Loucy (cell line): ENCODE measurements at regions not wholly inside any gene's neighbourhood (a gene's known extent, or its start where the extent isn't known, plus 50 kb on each side); places are given as distances from the start of the nearest gene placed in this dataset.

ENCODE experiments used
- H2AFZ ChIP-seq: fragments of 200-600 bp; sonication (generic); 2 replicates; pipeline ENCODE4 v1.6.0; 2016; ENCODE audit warnings: antibody characterized with exemption, mild to moderate bottlenecking, low read length, moderate library complexity
- H3F3A ChIP-seq: fragments of 200-600 bp; 2 replicates; pipeline ENCODE4 v1.6.0; 2016; ENCODE audit warnings: antibody characterized with exemption, low read depth, mild to moderate bottlenecking
- H3K27me3 ChIP-seq: fragments of 200-600 bp; sonication (generic); 2 replicates; pipeline ENCODE4 v1.6.1; 2014; ENCODE audit warnings: low read length, mild to moderate bottlenecking; ENCODE audit not compliant: insufficient read depth, poor library complexity, severe bottlenecking
- H3K36me3 ChIP-seq: fragments of 200-600 bp; sonication (generic); 2 replicates; pipeline ENCODE4 v1.6.1; 2016; ENCODE audit warnings: low read length; ENCODE audit not compliant: insufficient read depth
- H3K4me1 ChIP-seq: fragments of 200-600 bp; sonication (generic); 2 replicates; pipeline ENCODE4 v1.5.1; 2014; ENCODE audit warnings: low read length, mild to moderate bottlenecking; ENCODE audit not compliant: insufficient read depth, poor library complexity, severe bottlenecking
- H3K4me2 ChIP-seq: fragments of 200-600 bp; sonication (generic); 2 replicates; pipeline ENCODE4 v1.6.0; 2014; ENCODE audit warnings: antibody characterized with exemption, low read length, low read depth, mild to moderate bottlenecking; ENCODE audit not compliant: poor library complexity, severe bottlenecking
- H3K4me3 ChIP-seq: fragments of 200-600 bp; sonication (generic); 2 replicates; pipeline ENCODE4 v1.5.1; 2014; ENCODE audit warnings: low read length, mild to moderate bottlenecking, mixed read lengths; ENCODE audit not compliant: poor library complexity, severe bottlenecking
- H3K79me2 ChIP-seq: fragments of 200-600 bp; sonication (generic); 2 replicates; pipeline ENCODE4 v1.6.1; 2014; ENCODE audit warnings: low read length; ENCODE audit not compliant: insufficient read depth
- H3K9ac ChIP-seq: fragments of 200-600 bp; sonication (generic); 2 replicates; pipeline ENCODE4 v1.6.0; 2014; ENCODE audit warnings: mild to moderate bottlenecking, low read depth, low read length, moderate library complexity; ENCODE audit not compliant: poor library complexity, severe bottlenecking
- H3K9me2 ChIP-seq: fragments of 200-600 bp; sonication (generic); replicated peaks from 2 replicates; pipeline ENCODE4 v1.6.1; 2016; ENCODE audit warnings: low read depth, low read length, mixed read lengths
- H3K9me3 ChIP-seq: fragments of 200-600 bp; sonication (generic); 2 replicates; pipeline ENCODE4 v1.6.1; 2014; ENCODE audit warnings: mild to moderate bottlenecking, antibody characterized with exemption, low read length, low read depth; ENCODE audit not compliant: insufficient read depth
- H4K20me1 ChIP-seq: fragments of 200-600 bp; sonication (generic); 2 replicates; pipeline ENCODE4 v1.6.0; 2014; ENCODE audit warnings: antibody characterized with exemption, low read length, mild to moderate bottlenecking; ENCODE audit not compliant: insufficient read depth, poor library complexity, severe bottlenecking
- CTCF ChIP-seq: fragments of 200-600 bp; sonication (generic); conservative IDR thresholded peaks from 2 replicates; pipeline ENCODE4 v1.5.1; 2014; ENCODE audit warnings: mild to moderate bottlenecking, antibody characterized with exemption, low read length
- EZH2phosphoT487 ChIP-seq: fragments of 200-600 bp; IDR thresholded peaks from 2 replicates; pipeline ENCODE4 v1.6.1; 2018; ENCODE audit warnings: antibody characterized with exemption, mild to moderate bottlenecking, moderate library complexity, borderline replicate concordance

- Histone ChIP-seq H4K20me1 (no peaks in the 10 kb centered on the region), H3K4me3 (no peak overlapping the region), H3K79me2 (no peaks in the 10 kb centered on the region), H3K9me3 (no peaks in the 10 kb centered on the region), H3K9me2 (no peaks in the 10 kb centered on the region), H3K9ac (no peak overlapping the region), H3K4me1 (no peaks in the 10 kb centered on the region), H3K27me3 (no peaks in the 10 kb centered on the region), H3K4me2 (no peak overlapping the region), H2AFZ (no peak overlapping the region), H3F3A (no peaks in the 10 kb centered on the region), H3K36me3 (no peaks in the 10 kb centered on the region)
- TF ChIP-seq EZH2phosphoT487 (no peak), CTCF (no peak)
Measured at GRCh38 chr14:55799508-55800095, 219.6 kb downstream of the KTN1 start.

DNA sequence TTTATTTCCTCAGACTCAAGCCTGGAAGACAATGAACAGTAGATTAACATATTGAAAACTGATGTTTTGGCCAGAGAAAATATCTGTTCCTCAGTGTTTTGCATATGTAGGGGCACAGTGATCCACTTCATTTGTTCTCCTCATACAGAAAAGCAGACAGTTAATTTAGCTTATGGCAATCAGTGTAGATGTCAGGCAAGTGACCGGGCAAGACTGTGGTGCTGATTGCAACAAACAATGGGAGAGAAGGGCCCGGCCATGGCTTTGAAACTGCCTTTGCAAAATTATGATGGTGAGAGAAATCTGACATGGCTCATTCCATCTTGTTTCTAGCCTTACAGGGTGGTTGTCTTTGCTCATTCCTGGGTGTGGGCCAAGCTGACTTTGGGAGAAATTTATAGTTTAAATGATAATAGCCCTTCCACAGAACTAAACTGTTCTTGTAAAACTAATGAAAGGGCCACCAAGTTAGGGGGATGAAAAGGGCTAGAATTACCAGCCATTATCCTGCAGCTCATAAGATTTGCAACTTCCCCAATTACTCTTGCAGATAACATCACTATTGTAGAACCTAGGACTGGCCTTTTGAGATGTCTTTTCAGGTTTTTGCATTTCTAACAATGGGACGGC lies 220.3 kb downstream of the KTN1 start:
- Histone ChIP-seq H3K9me3 (no peaks in the 10 kb centered on the region), H2AFZ (no peak overlapping the region), H3K4me1 (no peaks in the 10 kb centered on the region), H4K20me1 (no peaks in the 10 kb centered on the region), H3K79me2 (no peaks in the 10 kb centered on the region), H3K9ac (no peak overlapping the region), H3K4me3 (no peak overlapping the region), H3F3A (no peaks in the 10 kb centered on the region), H3K27me3 (no peaks in the 10 kb centered on the region), H3K36me3 (no peaks in the 10 kb centered on the region), H3K4me2 (no peak overlapping the region), H3K9me2 (no peaks in the 10 kb centered on the region)
- TF ChIP-seq CTCF (no peak), EZH2phosphoT487 (no peak)

- Histone ChIP-seq H4K20me1 (no peaks in the 10 kb centered on the region), H3K27me3 (no peaks in the 10 kb centered on the region), H3K9me2 (no peaks in the 10 kb centered on the region), H3K9me3 (no peaks in the 10 kb centered on the region), H2AFZ (no peak overlapping the region), H3K4me1 (no peaks in the 10 kb centered on the region), H3K9ac (no peak overlapping the region), H3K4me3 (no peak overlapping the region), H3K36me3 (no peaks in the 10 kb centered on the region), H3K4me2 (no peak overlapping the region), H3K79me2 (no peaks in the 10 kb centered on the region), H3F3A (no peaks in the 10 kb centered on the region)
- no peak for TF ChIP-seq EZH2phosphoT487
- no peak for TF ChIP-seq CTCF
Measured at GRCh38 chr14:55801121-55801520, 221.1 kb downstream of the KTN1 start.
